HCT116 (cell line): ENCODE measurements at regions not wholly inside any gene's neighbourhood (a gene's known extent, or its start where the extent isn't known, plus 50 kb on each side); places are given as distances from the start of the nearest gene placed in this dataset.

Experiments used
- ATAC-seq: fragments of 200-7000 bp; cut with Tn5 transposase; 2 replicates; pipeline ENCODE4 v1.9.1; 2020; ENCODE audit warnings: mild to moderate bottlenecking, moderate library complexity
- BruUV-seq: library from RNA; stranded (reverse); fragments of 400-500 nt; replicated peaks from 2 replicates; lab custom pipeline; 2021; lab: Mats Ljungman, UMichigan
- CTCF ChIA-PET: fragments of 300-600 bp; sonication (Branson Sonifier 250); formaldehyde crosslinking; loops from one replicate; lab custom pipeline; 2021; ENCODE audit warnings: antibody characterized with exemption; lab: Charles Lee
- POLR2A ChIA-PET: fragments of 300-600, 350-600 bp; sonication (Branson Sonifier 250); formaldehyde crosslinking; loops from one replicate; lab custom pipeline; 2021; ENCODE audit warnings: antibody characterized with exemption; lab: Charles Lee
- RAD21 ChIA-PET, 2 experiments: fragments of 300-600 bp; sonication (Branson Sonifier 250); formaldehyde crosslinking; loops; one replicate each; lab custom pipeline; 2023; ENCODE audit warnings: low total read pairs in 2 of 2; ENCODE audit not compliant: uncharacterized antibody in 2 of 2, unreplicated experiment in 2 of 2, low non-redundant PET in 1 of 2; lab: Charles Lee
- DNase-seq: peaks from one replicate; pipeline ENCODE4 v3.0.0-alpha.2; 2010; ENCODE audit warnings: low read depth, low spot score
- H2AFZ ChIP-seq: fragments of 200-600 bp; shearing (Covaris generic), sonication (generic); 2 replicates; pipeline ENCODE4 v1.6.1; 2017; ENCODE audit warnings: low read depth, mixed run types, mixed read lengths, antibody characterized with exemption, low read length; ENCODE audit not compliant: poor library complexity, severe bottlenecking
- H3K27ac ChIP-seq: 2 replicates; pipeline ENCODE4 v1.5.1; 2012; ENCODE audit warnings: low read depth, low read length
- H3K27me3 ChIP-seq: fragments of 200-600 bp; sonication (generic); 2 replicates; pipeline ENCODE4 v1.6.1; 2016; ENCODE audit warnings: mixed run types, low read length, mixed read lengths; ENCODE audit not compliant: insufficient read depth
- H3K36me3 ChIP-seq, 2 experiments: fragments of 200-500 bp in 1 of 2; fragments of 200-600 bp in 1 of 2; sonication (Bioruptor generic) in 1 of 2; sonication (generic) in 1 of 2; 2 replicates each; pipeline versions ENCODE4 v1.5.1 to v1.6.1; 2014 to 2016; ENCODE audit warnings: low read length in 2 of 2, inconsistent platforms in 1 of 2, mixed read lengths in 1 of 2, mixed run types in 1 of 2; ENCODE audit not compliant: insufficient read depth in 2 of 2, control insufficient read depth in 1 of 2
- H3K4me1 ChIP-seq, 2 experiments: fragments of 200-600 bp in 1 of 2; sonication (generic) in 1 of 2; 2 replicates each; pipeline versions ENCODE4 v1.5.1 to v1.6.1; 2012 to 2017; ENCODE audit warnings: low read length in 2 of 2, inconsistent platforms in 1 of 2, mild to moderate bottlenecking in 1 of 2, mixed read lengths in 1 of 2, mixed run types in 1 of 2, moderate library complexity in 1 of 2; ENCODE audit not compliant: insufficient read depth in 2 of 2, control insufficient read depth in 1 of 2
- H3K4me2 ChIP-seq: fragments of 200-600 bp; sonication (generic); 2 replicates; pipeline ENCODE4 v1.6.1; 2017; ENCODE audit warnings: mixed run types, low read length, mixed read lengths
- H3K4me3 ChIP-seq, 2 experiments: fragments of 200-600 bp in 1 of 2; sonication (generic) in 1 of 2; replicated peaks in 1 of 2; 2 replicates each; pipeline ENCODE4 v1.5.1; 2011 to 2016; ENCODE audit warnings: low read length in 2 of 2, control low read depth in 1 of 2, low read depth in 1 of 2, mild to moderate bottlenecking in 1 of 2, mixed read lengths in 1 of 2, mixed run types in 1 of 2
- H3K79me2 ChIP-seq: fragments of 200-600 bp; sonication (generic); 2 replicates; pipeline ENCODE4 v1.6.1; 2017; ENCODE audit warnings: mild to moderate bottlenecking, mixed run types, low read length, moderate library complexity, mixed read lengths; ENCODE audit not compliant: insufficient read depth
- H3K9ac ChIP-seq: fragments of 200-600 bp; sonication (generic); 2 replicates; pipeline ENCODE4 v1.6.1; 2016; ENCODE audit warnings: low read length, mixed read lengths
- H3K9me2 ChIP-seq: fragments of 200-600 bp; sonication (generic), shearing (Covaris generic); 2 replicates; pipeline ENCODE4 v1.6.1; 2017; ENCODE audit warnings: mixed run types, mild to moderate bottlenecking, moderate library complexity; ENCODE audit not compliant: insufficient read depth
- H3K9me3 ChIP-seq, 2 experiments: fragments of 200-500 bp in 1 of 2; fragments of 200-600 bp in 1 of 2; sonication (Bioruptor generic) in 1 of 2; sonication (generic) in 1 of 2; 2 replicates each; pipeline ENCODE4 v1.6.1; 2014 to 2017; ENCODE audit warnings: low read length in 2 of 2, mixed read lengths in 2 of 2, inconsistent platforms in 1 of 2, low read depth in 1 of 2, mild to moderate bottlenecking in 1 of 2, mixed run types in 1 of 2, moderate library complexity in 1 of 2; ENCODE audit not compliant: control insufficient read depth in 1 of 2, insufficient read depth in 1 of 2
- H4K20me1 ChIP-seq: fragments of 200-600 bp; sonication (generic), shearing (Covaris generic); 2 replicates; pipeline ENCODE4 v1.6.1; 2017; ENCODE audit warnings: mixed run types, mild to moderate bottlenecking, moderate library complexity; ENCODE audit not compliant: insufficient read depth
- EGR1 ChIP-seq: IDR thresholded peaks from 2 replicates; pipeline ENCODE4 v1.6.1; 2012; ENCODE audit warnings: low read depth
- MAX ChIP-seq: IDR thresholded peaks from 2 replicates; pipeline ENCODE4 v1.6.1; 2012
- POLR2AphosphoS5 ChIP-seq: IDR thresholded peaks from 2 replicates; pipeline ENCODE4 v1.6.1; 2011; ENCODE audit warnings: mild to moderate bottlenecking, low read depth, low read length, moderate library complexity
- REST ChIP-seq: IDR thresholded peaks from 2 replicates; pipeline ENCODE4 v1.6.1; 2012; ENCODE audit warnings: low read depth
- SIN3A ChIP-seq: IDR thresholded peaks from 2 replicates; pipeline ENCODE4 v1.6.1; 2012; ENCODE audit warnings: low read depth
- SP1 ChIP-seq: IDR thresholded peaks from 2 replicates; pipeline ENCODE4 v1.6.1; 2012; ENCODE audit warnings: low read depth
- YY1 ChIP-seq: IDR thresholded peaks from 2 replicates; pipeline ENCODE4 v1.6.1; 2011; ENCODE audit warnings: low read length, low read depth, moderate library complexity, mild to moderate bottlenecking; ENCODE audit not compliant: insufficient replicate concordance; ENCODE audit errors: extremely low read depth
- ZFX ChIP-seq: fragments of 450-650 bp; IDR thresholded peaks from 2 replicates; pipeline ENCODE4 v1.6.1; 2017
- intact Hi-C: fragments of 100-400 bp; cut with micrococcal nuclease; formaldehyde crosslinking; loops from 2 replicates; pipeline ENCODE4 v1.10.0; 2022

DNA sequence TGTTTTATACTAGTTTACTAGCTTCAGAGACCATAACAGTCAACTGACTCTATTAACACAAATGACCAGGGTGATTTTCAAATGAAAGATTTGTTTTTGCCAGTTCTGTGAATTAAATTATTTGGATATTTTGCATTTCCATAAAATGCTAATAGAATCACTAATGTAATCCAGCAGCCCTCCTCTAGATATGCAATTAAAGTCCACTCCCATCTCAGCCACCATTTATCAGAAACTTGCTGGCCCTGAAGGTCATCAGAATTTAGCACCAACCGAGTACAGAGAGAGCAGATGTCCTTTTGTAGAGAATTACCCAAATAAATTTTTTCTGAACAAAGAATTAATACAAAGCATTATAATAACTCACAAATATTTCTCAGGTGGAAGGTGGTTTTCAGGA is 531.1 kb upstream of the SLIT2 start:
- ChIA-PET CTCF (no interaction called here), POLR2A (no interaction called here), RAD21 (no interaction called here)
- Histone ChIP-seq H2AFZ (no peak overlapping the region), H3K9me2 (no peaks in the 10 kb centered on the region), H3K9ac (no peak overlapping the region), H3K27me3 (no peaks in the 10 kb centered on the region), H3K79me2 (no peaks in the 10 kb centered on the region), H3K9me3 (no peaks in the 10 kb centered on the region), H3K27ac (no peak overlapping the region), H3K4me1 (no peaks in the 10 kb centered on the region), H3K36me3 (no peaks in the 10 kb centered on the region), H3K4me3 (no peak overlapping the region), H3K4me2 (no peak overlapping the region), H4K20me1 (no peaks in the 10 kb centered on the region)
- TF ChIP-seq EGR1 (no peak), ZFX (no peak), SP1 (no peak), YY1 (no peak), REST (no peak), MAX (no peak), POLR2AphosphoS5 (no peak), SIN3A (no peak)
- ATAC-seq (no peak), DNase-seq (no peak)
- intact Hi-C loops, result no loop called here
- BruUV-seq, result no TSS peak
